ENCODE measurements at regions not wholly inside any gene's neighbourhood (a gene's known extent, or its start where the extent isn't known, plus 50 kb on each side); places are given as distances from the start of the nearest gene placed in this dataset.

GRCh38 chr13:50357136-50357535 is 341.9 kb downstream of the KCNRG start:
- DNase-seq (ENCODE audit: low spot score), result no peak
- intact Hi-C loops (cut with DNase I), result no loop called here

- no peak for DNase-seq (ENCODE audit: low spot score)
- intact Hi-C loops (cut with DNase I), result no loop called here
Measured at GRCh38 chr13:50357586-50358118, 342.4 kb downstream of the KCNRG start.

GRCh38 chr13:50358231-50359040 is 343.2 kb downstream of the KCNRG start:
- intact Hi-C loops (cut with DNase I), result no loop called here

GRCh38 chr13:50359041-50359367 is 343.8 kb downstream of the KCNRG start:
- no peak for DNase-seq (ENCODE audit: low spot score)
- intact Hi-C loops (cut with DNase I), result no loop called here

More at GRCh38 chr13:50358231-50359040, 343.2 kb downstream of the KCNRG start:
- DNase-seq (ENCODE audit: low spot score), result no peak

- intact Hi-C loops (cut with DNase I), result loop anchor here in 1 of 2 donors (5.0 kb wide), 1 partner anchor 132 kb away; no protein-coding TSS in a partner anchor
- no peak for DNase-seq (ENCODE audit: low spot score)
Measured at GRCh38 chr13:50359779-50360178, 344.5 kb downstream of the KCNRG start.

GRCh38 chr13:50360637-50361036 is 345.4 kb downstream of the KCNRG start:
- no peak for DNase-seq (ENCODE audit: low spot score)
- intact Hi-C loops (cut with DNase I), result loop anchor here in 1 of 2 donors (5.0 kb wide), 1 partner anchor 133 kb away; no protein-coding TSS in a partner anchor

- intact Hi-C loops (cut with DNase I), result loop anchor here in 1 of 2 donors (5.0 kb wide), 1 partner anchor 134 kb away; no protein-coding TSS in a partner anchor
- no peak for DNase-seq (ENCODE audit: low spot score)
Measured at GRCh38 chr13:50361282-50361681, 346.0 kb downstream of the KCNRG start.

GRCh38 chr13:50365408-50366391 is 350.5 kb downstream of the KCNRG start:
- DNase-seq (ENCODE audit: low spot score), result no peak

GRCh38 chr13:50366488-50367174 is 351.4 kb downstream of the KCNRG start:
- DNase-seq (ENCODE audit: low spot score), result no peak
- intact Hi-C loops (cut with DNase I), result no loop called here

More at GRCh38 chr13:50365408-50366391, 350.5 kb downstream of the KCNRG start:
- intact Hi-C loops (cut with DNase I), result no loop called here

- no peak for DNase-seq (ENCODE audit: low spot score)
- intact Hi-C loops (cut with DNase I), result no loop called here
Measured at GRCh38 chr13:50369646-50370045, 354.4 kb downstream of the KCNRG start.

- no peak for DNase-seq (ENCODE audit: low spot score)
- intact Hi-C loops (cut with DNase I), result no loop called here
Measured at GRCh38 chr13:50370303-50370950, 355.2 kb downstream of the KCNRG start.

GRCh38 chr13:50374517-50374916 is 359.3 kb downstream of the KCNRG start:
- intact Hi-C loops (cut with DNase I), result no loop called here
- DNase-seq (ENCODE audit: low spot score), result no peak

GRCh38 chr13:50375792-50376191 is 360.5 kb downstream of the KCNRG start:
- DNase-seq (ENCODE audit: low spot score), result no peak
- intact Hi-C loops (cut with DNase I), result no loop called here

GRCh38 chr13:50376895-50377575 is 361.8 kb downstream of the KCNRG start:
- intact Hi-C loops (cut with DNase I), result no loop called here
- DNase-seq (ENCODE audit: low spot score), result no peak

GRCh38 chr13:50377726-50378270 is 362.6 kb downstream of the KCNRG start:
- no peak for DNase-seq (ENCODE audit: low spot score)
- intact Hi-C loops (cut with DNase I), result no loop called here

GRCh38 chr13:50378509-50379044 is 363.3 kb downstream of the KCNRG start:
- no peak for DNase-seq (ENCODE audit: low spot score)
- intact Hi-C loops (cut with DNase I), result no loop called here

GRCh38 chr13:50379584-50379983 is 364.3 kb downstream of the KCNRG start:
- intact Hi-C loops (cut with DNase I), result no loop called here
- DNase-seq (ENCODE audit: low spot score), result no peak

GRCh38 chr13:50380905-50381304 is 365.7 kb downstream of the KCNRG start:
- intact Hi-C loops (cut with DNase I), result no loop called here
- no peak for DNase-seq (ENCODE audit: low spot score)

Measured in posterior vena cava (tissue), 2 donors.